ENCODE measurements at regions not wholly inside any gene's neighbourhood (a gene's known extent, or its start where the extent isn't known, plus 50 kb on each side); places are given as distances from the start of the nearest gene placed in this dataset.

DNA sequence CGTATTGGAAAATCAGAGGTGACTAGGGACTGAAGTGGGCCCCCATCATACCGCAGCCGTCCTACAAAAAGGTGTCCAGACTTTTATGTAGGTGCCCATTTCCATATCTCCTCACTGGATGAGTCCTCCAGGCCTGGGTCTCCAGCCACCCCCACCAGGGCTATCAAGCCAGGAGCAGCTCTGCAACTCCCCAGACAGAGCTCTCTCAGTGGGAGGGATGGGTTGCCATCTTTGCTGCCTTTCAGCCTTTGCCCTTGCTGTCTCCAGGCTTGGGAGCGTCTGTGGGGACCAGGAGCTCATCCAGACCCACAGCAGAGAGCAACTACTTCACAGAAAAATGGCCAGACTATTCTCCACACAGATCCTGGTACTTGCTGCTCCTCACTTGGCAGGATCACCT is 802.7 kb upstream of the IGFBP3 start:
- TF ChIP-seq CTCF (IDR thresholded peaks at IDR 0.05): no peak
- TF ChIP-seq POLR2A (IDR thresholded peaks at IDR 0.05): no peak

All from adrenal gland (tissue), 5 donors.